GM12873 (cell line): ENCODE measurements at regions not wholly inside any gene's neighbourhood (a gene's known extent, or its start where the extent isn't known, plus 50 kb on each side); places are given as distances from the start of the nearest gene placed in this dataset.

Experiments used
- TF ChIP-seq, protein P1 (sequence below): IDR thresholded peaks from 2 replicates; pipeline ENCODE4 v1.5.1; 2012; ENCODE audit warnings: low read depth, mild to moderate bottlenecking, moderate library complexity, low read length, control low read depth; ENCODE audit not compliant: insufficient read depth; ENCODE audit errors: missing control alignments

DNA sequence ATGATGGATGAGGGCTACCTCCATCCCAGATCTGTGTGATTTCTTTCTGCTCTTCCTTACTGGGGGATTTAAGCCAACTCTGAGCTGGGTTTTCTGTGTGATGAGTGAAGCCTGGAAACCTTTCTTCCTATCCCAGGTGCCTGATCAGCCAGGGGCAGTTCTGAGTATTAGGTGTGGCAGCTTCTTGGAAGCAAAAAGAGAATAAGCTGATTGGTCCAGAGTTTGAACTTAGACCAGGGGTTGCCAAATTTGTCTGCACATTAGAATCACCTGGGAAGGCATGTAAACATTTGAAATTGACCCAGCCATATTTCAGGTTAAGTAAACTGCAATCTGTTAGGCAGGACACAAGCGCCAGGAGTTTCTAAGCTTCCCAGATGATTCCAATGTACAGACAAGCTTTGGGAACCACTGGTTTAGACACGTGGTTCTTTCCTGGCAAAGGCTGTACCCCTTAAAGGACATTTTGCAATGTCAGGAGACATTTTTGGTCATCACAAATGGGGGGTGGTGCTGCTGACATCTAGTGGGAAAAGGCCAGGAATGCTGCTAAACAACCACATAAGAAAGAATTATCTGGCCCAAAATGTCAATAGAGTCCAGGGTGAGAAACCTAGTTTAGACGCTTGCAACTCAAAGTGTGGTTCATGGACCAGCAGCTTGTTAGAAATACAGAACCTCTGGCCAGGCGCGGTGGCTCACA lies 160.5 kb upstream of the GHITM start:
- TF ChIP-seq, protein P1, sequence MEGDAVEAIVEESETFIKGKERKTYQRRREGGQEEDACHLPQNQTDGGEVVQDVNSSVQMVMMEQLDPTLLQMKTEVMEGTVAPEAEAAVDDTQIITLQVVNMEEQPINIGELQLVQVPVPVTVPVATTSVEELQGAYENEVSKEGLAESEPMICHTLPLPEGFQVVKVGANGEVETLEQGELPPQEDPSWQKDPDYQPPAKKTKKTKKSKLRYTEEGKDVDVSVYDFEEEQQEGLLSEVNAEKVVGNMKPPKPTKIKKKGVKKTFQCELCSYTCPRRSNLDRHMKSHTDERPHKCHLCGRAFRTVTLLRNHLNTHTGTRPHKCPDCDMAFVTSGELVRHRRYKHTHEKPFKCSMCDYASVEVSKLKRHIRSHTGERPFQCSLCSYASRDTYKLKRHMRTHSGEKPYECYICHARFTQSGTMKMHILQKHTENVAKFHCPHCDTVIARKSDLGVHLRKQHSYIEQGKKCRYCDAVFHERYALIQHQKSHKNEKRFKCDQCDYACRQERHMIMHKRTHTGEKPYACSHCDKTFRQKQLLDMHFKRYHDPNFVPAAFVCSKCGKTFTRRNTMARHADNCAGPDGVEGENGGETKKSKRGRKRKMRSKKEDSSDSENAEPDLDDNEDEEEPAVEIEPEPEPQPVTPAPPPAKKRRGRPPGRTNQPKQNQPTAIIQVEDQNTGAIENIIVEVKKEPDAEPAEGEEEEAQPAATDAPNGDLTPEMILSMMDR: no peak

DNA sequence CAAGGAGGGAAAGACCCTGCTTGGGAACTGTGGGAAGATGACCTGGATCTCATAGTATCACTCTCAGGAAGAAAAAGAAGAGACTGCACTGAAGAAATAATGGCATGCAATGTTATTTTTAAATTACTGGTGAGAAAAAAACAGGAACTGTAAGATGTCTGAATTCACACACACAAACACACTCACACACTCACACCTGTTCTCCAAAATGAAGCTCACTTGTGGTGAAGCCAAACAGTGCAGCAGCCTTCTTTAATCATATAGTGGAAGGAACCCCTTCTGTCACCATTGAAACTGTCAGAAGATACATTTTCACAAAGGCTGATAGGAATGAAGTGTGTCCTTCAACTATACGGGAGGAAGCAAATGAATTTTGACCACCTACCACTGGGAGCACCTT lies 156.5 kb upstream of the GHITM start:
- TF ChIP-seq, protein P1: no peak

DNA sequence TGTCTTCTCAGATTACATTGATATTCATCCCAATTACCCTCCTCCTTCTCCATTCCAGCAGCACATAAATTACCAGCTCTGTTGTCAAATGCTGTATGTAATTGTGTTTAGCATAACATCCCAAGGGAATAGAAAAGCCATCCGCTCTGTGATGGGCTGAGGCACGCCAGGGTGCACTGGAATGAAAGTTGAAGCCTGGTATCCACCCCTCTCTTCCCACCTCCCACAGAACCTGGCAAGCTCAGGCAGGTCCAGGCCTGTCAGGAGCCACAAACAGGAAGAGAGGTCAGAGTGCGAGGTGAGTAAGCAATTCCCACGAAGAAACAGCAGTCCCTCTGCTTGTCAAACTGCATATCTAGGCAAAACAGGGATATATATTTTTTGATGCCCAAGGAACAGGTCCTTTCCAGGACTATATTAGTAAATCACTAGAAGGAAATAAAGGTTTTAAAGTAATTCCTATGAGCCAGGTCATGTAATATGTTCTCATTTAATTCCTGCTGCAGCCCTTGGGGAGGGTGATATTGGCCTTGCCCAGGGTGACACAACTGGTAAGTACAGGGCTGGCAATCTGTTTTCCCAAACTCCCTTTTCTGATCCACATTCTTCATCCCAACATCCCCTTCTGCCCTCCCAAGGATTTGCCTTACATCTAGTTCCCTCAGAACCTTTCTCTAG lies 155.6 kb upstream of the GHITM start:
- TF ChIP-seq, protein P1: no peak

DNA sequence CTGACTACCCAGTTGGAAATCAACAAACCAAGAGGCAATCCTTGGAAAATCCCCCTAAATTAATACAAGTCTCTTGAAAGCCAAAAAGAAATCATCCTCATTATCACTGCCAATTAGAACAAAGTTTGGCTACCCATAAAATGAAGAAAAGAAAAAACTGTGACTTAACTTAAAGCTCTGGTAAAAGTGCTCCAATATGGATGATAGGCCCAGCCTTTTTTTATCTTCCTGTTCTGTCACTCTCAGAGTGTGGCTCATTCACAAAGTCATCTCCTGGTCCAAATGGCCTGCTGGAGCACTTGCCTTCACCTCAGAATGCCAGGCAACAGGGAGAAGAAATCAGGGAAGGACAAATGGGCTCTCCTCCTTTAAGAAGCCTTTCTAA lies 155.1 kb upstream of the GHITM start:
- TF ChIP-seq, protein P1: no peak

DNA sequence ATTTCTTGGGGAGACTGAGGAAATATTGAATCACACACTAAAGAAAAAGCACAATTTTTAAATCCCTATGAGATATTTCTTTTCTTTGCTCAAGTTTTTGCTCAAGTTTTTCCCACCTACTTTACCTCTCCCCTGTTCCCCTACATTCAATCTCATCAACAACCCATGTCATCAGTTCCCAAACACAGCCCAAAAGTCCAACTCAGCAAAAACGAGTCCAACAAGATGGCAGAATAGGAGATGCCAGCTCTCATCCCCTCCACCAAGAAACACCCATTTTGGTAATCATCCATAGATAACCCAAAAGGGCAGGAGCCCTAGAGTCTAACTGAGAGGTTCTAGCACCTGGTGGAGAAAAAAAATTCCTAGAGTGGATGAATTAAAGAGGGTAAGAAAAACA lies 152.5 kb upstream of the GHITM start:
- TF ChIP-seq, protein P1: no peak

DNA sequence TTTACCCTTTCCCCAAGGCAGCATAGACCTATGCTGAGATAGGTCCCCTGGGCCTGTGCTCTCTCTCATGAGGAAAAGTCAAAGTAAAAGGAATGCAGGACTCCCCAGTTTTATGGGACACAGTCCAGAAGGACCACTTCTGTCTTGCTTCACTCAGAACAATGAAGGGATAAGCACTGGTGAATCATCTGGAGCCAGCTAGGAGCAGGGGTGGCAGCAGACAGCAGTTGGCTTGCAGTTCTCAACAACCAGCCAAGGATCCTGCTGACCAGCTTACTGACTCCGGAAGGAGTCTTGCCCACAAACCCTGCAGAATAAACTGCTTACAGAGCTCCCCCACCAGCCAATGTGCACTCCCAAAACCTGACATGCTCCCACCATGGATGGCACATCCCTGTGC lies 152.1 kb upstream of the GHITM start:
- TF ChIP-seq, protein P1: no peak

DNA sequence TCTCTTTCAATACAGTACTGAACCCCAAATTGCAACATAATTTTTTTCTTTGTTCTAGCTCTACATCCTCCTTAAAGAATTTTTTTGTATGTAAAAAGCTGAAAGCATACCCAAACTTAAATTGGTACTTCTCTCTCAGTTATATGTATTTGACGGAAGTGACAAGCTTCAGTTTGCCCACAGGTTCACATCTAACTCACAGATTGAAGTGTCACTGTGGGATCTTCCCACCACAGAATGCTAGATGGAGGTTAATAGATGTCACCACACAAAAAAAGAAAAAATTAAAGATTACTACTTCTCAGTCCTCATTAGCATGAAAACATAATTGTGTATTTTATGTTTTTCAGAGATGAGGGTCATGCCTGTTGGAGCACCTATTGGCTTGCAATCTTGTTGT lies 150.9 kb upstream of the GHITM start:
- TF ChIP-seq, protein P1: no peak
